HEK293 (cell line): ENCODE measurements at regions not wholly inside any gene's neighbourhood (a gene's known extent, or its start where the extent isn't known, plus 50 kb on each side); places are given as distances from the start of the nearest gene placed in this dataset.

Experiments
- CTCF ChIA-PET: fragments of 350-600 bp; formaldehyde crosslinking; extraction: SDS; loops from one replicate; lab custom pipeline; 2021; ENCODE audit warnings: antibody characterized with exemption; lab: Yijun Ruan, JAX
- POLR2A ChIA-PET: fragments of 300-600 bp; formaldehyde crosslinking; extraction: SDS; loops from one replicate; lab custom pipeline; 2020; ENCODE audit warnings: antibody characterized with exemption, inconsistent platforms; lab: Yijun Ruan, JAX
- H3K27ac ChIP-seq: fragments of 200-500 bp; sonication (Bioruptor generic); 2 replicates; pipeline ENCODE4 v1.5.1; 2014; ENCODE audit warnings: low read depth, low read length, control low read depth, inconsistent platforms; ENCODE audit errors: extremely low read depth
- H3K36me3 ChIP-seq, 2 experiments: fragments of 200-500 bp in 1 of 2; sonication (Bioruptor generic) in 1 of 2; 1 replicate in 1 of 2; 2 replicates in 1 of 2; pipeline ENCODE4 v1.5.1; 2014 to 2017; ENCODE audit warnings: inconsistent platforms in 2 of 2, low read length in 2 of 2; ENCODE audit not compliant: control insufficient read depth in 2 of 2, insufficient read depth in 1 of 2
- H3K4me1 ChIP-seq: fragments of 200-500 bp; sonication (Bioruptor generic); 2 replicates; pipeline ENCODE4 v1.5.1; 2014; ENCODE audit warnings: mild to moderate bottlenecking, low read length, inconsistent platforms; ENCODE audit not compliant: control insufficient read depth, insufficient read depth
- H3K4me3 ChIP-seq: 2 replicates; pipeline ENCODE4 v1.5.1; 2011; ENCODE audit warnings: low read depth, mild to moderate bottlenecking, control low read depth, low read length, moderate library complexity
- H3K9me3 ChIP-seq: fragments of 200-500 bp; sonication (Bioruptor generic); 2 replicates; pipeline ENCODE4 v1.5.1; 2014; ENCODE audit warnings: low read depth, low read length, inconsistent platforms; ENCODE audit not compliant: control insufficient read depth, insufficient read depth
- ATF2 ChIP-seq: fragments of 450-650 bp; formaldehyde crosslinking; IDR thresholded peaks from 2 replicates; pipeline ENCODE4 v1.5.1; 2016; ENCODE audit warnings: missing biosample characterization, missing genetic modification characterization, low read depth
- BCL11B ChIP-seq: fragments of 450-650 bp; formaldehyde crosslinking; IDR thresholded peaks from 2 replicates; pipeline ENCODE4 v1.5.1; 2016; ENCODE audit warnings: low read depth, missing biosample characterization, missing genetic modification characterization
- FEZF1 ChIP-seq: fragments of 450-650 bp; formaldehyde crosslinking; IDR thresholded peaks from 2 replicates; pipeline ENCODE4 v1.5.1; 2016; ENCODE audit warnings: missing biosample characterization, missing genetic modification characterization
- IKZF3 ChIP-seq: fragments of 450-650 bp; IDR thresholded peaks from 2 replicates; pipeline ENCODE4 v1.5.0; 2018; ENCODE audit warnings: missing biosample characterization, mild to moderate bottlenecking, missing genetic modification characterization, moderate library complexity
- MYNN ChIP-seq: fragments of 450-650 bp; formaldehyde crosslinking; IDR thresholded peaks from 2 replicates; pipeline ENCODE4 v1.5.1; 2016; ENCODE audit warnings: missing biosample characterization, missing genetic modification characterization, borderline replicate concordance
- OSR2 ChIP-seq: fragments of 450-650 bp; formaldehyde crosslinking; IDR thresholded peaks from 2 replicates; pipeline ENCODE4 v1.5.1; 2016; ENCODE audit warnings: missing biosample characterization, missing genetic modification characterization
- OVOL3 ChIP-seq: fragments of 450-650 bp; formaldehyde crosslinking; IDR thresholded peaks from 2 replicates; pipeline ENCODE4 v1.5.1; 2016; ENCODE audit warnings: missing biosample characterization, missing genetic modification characterization
- PRDM4 ChIP-seq: fragments of 450-650 bp; formaldehyde crosslinking; IDR thresholded peaks from 2 replicates; pipeline ENCODE4 v1.5.1; 2017; ENCODE audit warnings: missing biosample characterization, missing genetic modification characterization
- PRDM6 ChIP-seq: fragments of 450-650 bp; formaldehyde crosslinking; IDR thresholded peaks from 2 replicates; pipeline ENCODE4 v1.5.1; 2017; ENCODE audit warnings: missing biosample characterization, missing genetic modification characterization
- SCRT1 ChIP-seq: fragments of 450-650 bp; formaldehyde crosslinking; IDR thresholded peaks from 2 replicates; pipeline ENCODE4 v1.5.1; 2016; ENCODE audit warnings: missing biosample characterization, missing genetic modification characterization, borderline replicate concordance
- TRIM28 ChIP-seq: IDR thresholded peaks from 2 replicates; pipeline ENCODE4 v1.6.1; 2011; ENCODE audit warnings: low read length, control low read depth, borderline replicate concordance
- TSHZ1 ChIP-seq: fragments of 450-650 bp; formaldehyde crosslinking; IDR thresholded peaks from 2 replicates; pipeline ENCODE4 v1.5.1; 2016; ENCODE audit warnings: missing biosample characterization, missing genetic modification characterization, borderline replicate concordance
- ZNF10 ChIP-seq: fragments of 450-650 bp; formaldehyde crosslinking; IDR thresholded peaks from 2 replicates; pipeline ENCODE4 v1.5.1; 2017; ENCODE audit warnings: missing biosample characterization, missing genetic modification characterization
- ZNF211 ChIP-seq: fragments of 450-650 bp; formaldehyde crosslinking; IDR thresholded peaks from 2 replicates; pipeline ENCODE4 v1.5.1; 2016; ENCODE audit warnings: low read depth, missing biosample characterization, missing genetic modification characterization
- ZNF214 ChIP-seq: fragments of 450-650 bp; formaldehyde crosslinking; IDR thresholded peaks from 2 replicates; pipeline ENCODE4 v1.5.1; 2017; ENCODE audit warnings: missing biosample characterization, mild to moderate bottlenecking, missing genetic modification characterization, borderline replicate concordance
- ZNF423 ChIP-seq: fragments of 450-650 bp; formaldehyde crosslinking; IDR thresholded peaks from 2 replicates; pipeline ENCODE4 v1.5.1; 2016; ENCODE audit warnings: missing biosample characterization, missing genetic modification characterization
- ZNF529 ChIP-seq: fragments of 450-650 bp; formaldehyde crosslinking; IDR thresholded peaks from 2 replicates; pipeline ENCODE4 v1.5.1; 2017; ENCODE audit warnings: missing genetic modification characterization, missing biosample characterization; ENCODE audit not compliant: insufficient replicate concordance
- ZNF555 ChIP-seq: fragments of 450-650 bp; formaldehyde crosslinking; conservative IDR thresholded peaks from 2 replicates; pipeline ENCODE4 v1.5.1; 2017; ENCODE audit warnings: missing biosample characterization, mild to moderate bottlenecking, missing genetic modification characterization, inconsistent platforms
- ZNF571 ChIP-seq: fragments of 450-650 bp; formaldehyde crosslinking; IDR thresholded peaks from 2 replicates; pipeline ENCODE4 v1.5.0; 2017; ENCODE audit warnings: missing biosample characterization, missing genetic modification characterization
- ZNF585B ChIP-seq: fragments of 450-650 bp; formaldehyde crosslinking; IDR thresholded peaks from 2 replicates; pipeline ENCODE4 v1.5.1; 2016; ENCODE audit warnings: missing biosample characterization, missing genetic modification characterization
- ZNF692 ChIP-seq: fragments of 450-650 bp; formaldehyde crosslinking; IDR thresholded peaks from 2 replicates; pipeline ENCODE4 v1.5.1; 2016; ENCODE audit warnings: missing biosample characterization, missing genetic modification characterization
- ZNF791 ChIP-seq: fragments of 450-650 bp; formaldehyde crosslinking; IDR thresholded peaks from 2 replicates; pipeline ENCODE4 v1.5.1; 2016; ENCODE audit warnings: missing biosample characterization, missing genetic modification characterization
- ZSCAN23 ChIP-seq: fragments of 450-650 bp; formaldehyde crosslinking; IDR thresholded peaks from 2 replicates; pipeline ENCODE4 v1.5.1; 2016; ENCODE audit warnings: missing biosample characterization, missing genetic modification characterization
- ZSCAN5A ChIP-seq: fragments of 450-650 bp; formaldehyde crosslinking; IDR thresholded peaks from 2 replicates; pipeline ENCODE4 v1.5.1; 2016; ENCODE audit warnings: missing biosample characterization, missing genetic modification characterization

- TF ChIP-seq ATF2 (peak; percentile 45; the same call in 1 of the 2 replicates), IKZF3 (tag by site-specific recombination) (0 out of 2 replicates have a peak, but pooled peaks have one; percentile 17), ZNF214 (tag by site-specific recombination) (no peak), ZNF555 (tag by site-specific recombination) (no peak), ZSCAN5A (no peak), FEZF1 (tag by site-specific recombination) (peak; percentile 97), BCL11B (tag by site-specific recombination) (peak; percentile 94), ZNF529 (no peak), PRDM4 (peak; percentile 79), OVOL3 (0 out of 2 replicates have a peak, but pooled peaks have one; percentile 60), ZSCAN23 (no peak), ZNF571 (tag by site-specific recombination) (no peak), MYNN (tag by site-specific recombination) (0 out of 2 replicates have a peak, but pooled peaks have one; percentile 37), PRDM6 (peak; percentile 94), SCRT1 (tag by site-specific recombination) (peak; percentile 13; the same call in 1 of the 2 replicates), OSR2 (tag by site-specific recombination) (peak; percentile 87), ZNF692 (tag by site-specific recombination) (no peak), TRIM28 (no peak)
These were observed 366.5 kb downstream of the SLCO4C1 start (continued) for GRCh38 chr5:101929628-101930027.

GRCh38 chr5:101917166-101917565, 378.9 kb downstream of the SLCO4C1 start:
- POLR2A ChIA-PET: no interaction called here
- H3K4me1 ChIP-seq: no peaks in the 10 kb centered on the region
- no peak overlapping the region for H3K27ac ChIP-seq
- H3K36me3 ChIP-seq: no peaks in the 10 kb centered on the region
- H3K4me3 ChIP-seq: no peak overlapping the region
- CTCF ChIA-PET: no interaction called here
- H3K9me3 ChIP-seq: no peaks in the 10 kb centered on the region
- TF ChIP-seq ZNF791 (tag by site-specific recombination) (no peak), ZNF585B (tag by site-specific recombination) (no peak), TSHZ1 (tag by site-specific recombination) (no peak), ZNF423 (tag by site-specific recombination) (no peak), ZNF10 (tag by site-specific recombination) (no peak), ZNF211 (tag by site-specific recombination) (no peak)
